Stimulated activated naive CD8-positive, alpha-beta T cell treated with anti-CD3 and anti-CD28 coated beads, Interleukin-15, amount 100 ng/mL, for 72 hours (primary cell): ENCODE measurements at regions not wholly inside any gene's neighbourhood (a gene's known extent, or its start where the extent isn't known, plus 50 kb on each side); places are given as distances from the start of the nearest gene placed in this dataset.

Experiments used
- ATAC-seq: fragments of 150-1000 bp; cut with Tn5 transposase; 2 replicates; pipeline ENCODE4 v1.10.0; 2021; ENCODE audit warnings: mild to moderate bottlenecking, moderate library complexity
- DNase-seq, 2 donors: peaks; one replicate each; pipeline ENCODE4 v3.0.0; 2021 to 2022
- H3K27ac Mint-ChIP-seq, 2 donors: one replicate each; pipeline ENCODE4 v1.8.0; 2022; ENCODE audit warnings: mild to moderate bottlenecking in 2 of 2, mixed read lengths in 2 of 2, moderate library complexity in 2 of 2
- H3K27me3 Mint-ChIP-seq: one replicate; pipeline ENCODE4 v1.8.0; 2022; ENCODE audit warnings: mixed read lengths
- H3K4me1 Mint-ChIP-seq: one replicate; pipeline ENCODE4 v1.8.0; 2022; ENCODE audit warnings: mild to moderate bottlenecking, mixed read lengths
- H3K4me3 Mint-ChIP-seq, 2 donors: one replicate each; pipeline ENCODE4 v1.8.0; 2022; ENCODE audit warnings: mild to moderate bottlenecking in 2 of 2, mixed read lengths in 2 of 2, moderate library complexity in 1 of 2
- H3K9me3 Mint-ChIP-seq, 2 donors: one replicate each; pipeline ENCODE4 v1.8.0; 2022; ENCODE audit warnings: mixed read lengths in 2 of 2

DNA sequence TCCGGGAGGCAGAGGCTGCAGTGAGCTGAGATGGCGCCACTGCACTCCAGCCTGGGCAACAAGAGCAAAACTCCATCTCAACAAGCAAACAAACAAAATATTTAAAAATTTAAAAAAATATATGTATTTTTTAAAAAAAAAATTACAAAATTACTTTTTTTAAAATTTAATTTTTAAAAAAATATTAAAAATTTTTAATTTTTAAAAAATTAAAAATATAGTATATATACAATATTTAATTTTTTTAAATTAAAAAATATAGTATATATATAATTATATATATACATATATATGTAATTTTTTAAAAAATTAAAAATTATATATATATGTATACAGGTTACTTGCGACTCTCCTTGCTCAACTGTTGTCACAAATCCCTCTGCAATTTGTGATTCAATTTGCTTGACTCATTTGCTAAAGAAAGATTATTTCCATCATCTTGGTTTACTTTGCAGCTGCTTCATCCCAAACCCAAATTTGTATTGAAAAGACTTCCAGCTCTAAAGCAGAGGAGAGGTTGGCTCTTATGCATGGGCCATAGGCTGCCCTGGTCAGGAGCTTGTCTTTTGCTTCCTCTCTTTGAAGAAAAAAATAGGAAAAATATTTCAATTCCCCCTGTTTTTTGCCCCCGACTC lies 247.4 kb upstream of the IRX3 start:
- Mint-ChIP-seq H3K4me3 (no peak overlapping the region), H3K27me3 (no peaks in the 10 kb centered on the region), H3K9me3 (peaks cover 5 to 8% of the 10 kb centered on the region in 2 donors), H3K27ac (no peak overlapping the region), H3K4me1 (no peaks in the 10 kb centered on the region)
- ATAC-seq (no peak), DNase-seq (no peak)

DNA sequence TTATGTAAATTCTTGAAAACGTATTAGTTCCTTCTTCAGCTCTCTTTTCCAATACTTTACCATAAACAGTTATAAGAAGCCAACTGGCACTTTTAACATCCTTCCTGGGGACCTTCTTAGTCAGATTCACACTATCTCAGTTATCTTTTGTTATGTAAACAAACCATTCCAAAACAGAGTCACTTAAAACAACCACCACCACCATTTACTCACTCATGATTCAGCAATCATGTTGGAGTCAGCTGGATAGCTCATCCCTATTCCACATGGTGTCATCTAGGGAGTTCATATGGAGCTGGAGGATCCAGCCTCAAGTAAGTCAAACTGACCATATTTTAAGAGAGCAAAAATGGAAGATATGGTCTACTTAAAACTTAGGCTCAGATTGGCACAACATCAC lies 240.3 kb upstream of the IRX3 start:
- no peak for DNase-seq
- no peak overlapping the region for H3K27ac Mint-ChIP-seq

GRCh38 chr16:54526087-54526486 lies 239.5 kb upstream of the IRX3 start:
- Mint-ChIP-seq H3K9me3 (peaks cover 10 to 15% of the 10 kb centered on the region in 2 donors), H3K27ac (no peak overlapping the region), H3K27me3 (peaks cover 25% of the 10 kb centered on the region), H3K4me3 (no peak overlapping the region), H3K4me1 (no peaks in the 10 kb centered on the region)
- ATAC-seq (no peak), DNase-seq (no peak)

More for the DNA sequence above, 240.3 kb upstream of the IRX3 start:
- H3K27me3 Mint-ChIP-seq: peaks cover 21% of the 10 kb centered on the region
- peaks cover 10 to 15% of the 10 kb centered on the region in 2 donors for H3K9me3 Mint-ChIP-seq
- no peak overlapping the region for H3K4me3 Mint-ChIP-seq
- no peak for ATAC-seq
- H3K4me1 Mint-ChIP-seq: no peaks in the 10 kb centered on the region

DNA sequence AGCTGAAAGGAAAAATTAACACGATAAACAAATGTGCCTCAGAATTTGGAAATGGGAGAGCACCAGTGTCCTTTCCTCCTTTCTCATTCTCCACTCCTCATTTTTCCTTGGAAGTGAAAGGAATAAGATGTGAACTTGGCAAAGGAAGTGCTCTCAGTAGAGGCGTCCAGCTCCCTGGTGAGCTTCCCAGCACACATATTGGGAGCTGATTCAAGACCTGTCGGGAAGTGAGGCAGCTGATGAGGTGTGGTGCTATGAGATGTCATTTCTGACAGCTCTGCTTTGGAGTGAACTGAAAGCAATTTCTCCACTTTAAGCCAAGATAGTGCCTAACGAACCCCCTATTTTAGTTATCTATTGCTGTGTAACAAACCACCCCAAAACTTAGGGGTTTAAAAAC lies 238.5 kb upstream of the IRX3 start:
- no peak overlapping the region for H3K27ac Mint-ChIP-seq
- no peak for DNase-seq
- H3K27me3 Mint-ChIP-seq: peaks cover 25% of the 10 kb centered on the region
- ATAC-seq: no peak
- no peak overlapping the region for H3K4me3 Mint-ChIP-seq
- peaks cover 10 to 15% of the 10 kb centered on the region in 2 donors for H3K9me3 Mint-ChIP-seq
- no peaks in the 10 kb centered on the region for H3K4me1 Mint-ChIP-seq

GRCh38 chr16:54522584-54522983 lies 236.0 kb upstream of the IRX3 start:
- H3K4me3 Mint-ChIP-seq: no peak overlapping the region
- H3K27me3 Mint-ChIP-seq: peaks cover 25% of the 10 kb centered on the region
- H3K9me3 Mint-ChIP-seq: peaks cover 13 to 29% of the 10 kb centered on the region in 2 donors
- ATAC-seq: no peak
- no peak overlapping the region for H3K27ac Mint-ChIP-seq
- DNase-seq: no peak
- no peaks in the 10 kb centered on the region for H3K4me1 Mint-ChIP-seq

- Mint-ChIP-seq H3K27ac (no peak overlapping the region), H3K9me3 (peaks cover 9 to 25% of the 10 kb centered on the region in 2 donors), H3K4me1 (no peaks in the 10 kb centered on the region), H3K27me3 (peaks cover 25% of the 10 kb centered on the region), H3K4me3 (no peak overlapping the region)
- ATAC-seq: no peak
- DNase-seq: no peak
These were observed 234.7 kb upstream of the IRX3 start for GRCh38 chr16:54521327-54521726.

DNA sequence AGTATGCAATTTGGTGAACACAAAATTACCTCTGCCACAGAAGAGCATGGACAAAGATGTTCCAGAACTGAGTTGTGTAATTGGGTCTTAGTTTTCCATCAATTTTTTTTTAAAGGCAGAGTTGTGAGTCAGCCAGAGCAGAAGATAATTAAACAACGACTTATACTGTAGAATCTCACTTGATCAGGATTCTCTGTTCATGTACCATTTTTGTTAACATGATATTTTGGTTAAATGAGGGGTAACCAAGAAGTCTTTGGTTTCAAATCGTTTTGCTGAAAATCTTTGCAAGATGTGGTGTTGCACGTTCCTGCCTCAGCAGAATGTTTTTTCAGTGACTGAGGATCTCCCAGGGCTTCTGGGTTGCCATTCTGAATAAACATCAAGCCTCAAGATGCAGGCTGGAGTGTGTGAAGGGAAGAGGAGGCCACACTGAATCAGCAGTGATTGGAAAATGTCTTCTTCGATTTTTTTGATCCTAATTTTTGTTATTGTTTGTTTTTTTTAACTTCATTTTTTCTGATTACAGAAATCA lies 232.6 kb upstream of the IRX3 start:
- no peak overlapping the region for H3K4me3 Mint-ChIP-seq
- peaks cover 11 to 29% of the 10 kb centered on the region in 2 donors for H3K9me3 Mint-ChIP-seq
- peaks cover 18% of the 10 kb centered on the region for H3K27me3 Mint-ChIP-seq
- no peaks in the 10 kb centered on the region for H3K4me1 Mint-ChIP-seq
- no peak overlapping the region for H3K27ac Mint-ChIP-seq
- ATAC-seq (no peak), DNase-seq (no peak)

DNA sequence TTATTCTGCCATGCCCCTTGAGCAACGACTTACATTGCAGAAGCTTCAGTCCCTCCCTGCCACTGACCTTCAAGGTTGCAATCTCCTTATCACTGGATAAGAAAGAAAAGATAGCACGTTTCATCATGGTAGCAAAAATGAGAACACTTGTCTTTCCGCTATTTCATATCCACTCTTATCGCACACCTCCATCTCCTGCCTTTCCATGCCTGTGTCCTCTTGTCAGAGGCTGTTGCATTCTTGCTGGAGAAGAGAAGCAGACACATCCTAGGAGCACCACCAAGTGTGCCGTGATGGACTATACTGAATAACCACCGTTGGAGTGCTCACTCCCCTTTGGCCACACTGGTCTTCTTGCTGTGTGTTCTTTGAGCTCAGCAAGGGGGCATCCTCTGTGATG lies 230.6 kb upstream of the IRX3 start:
- ATAC-seq: no peak
- no peak overlapping the region for H3K27ac Mint-ChIP-seq
- H3K27me3 Mint-ChIP-seq: peaks cover 7% of the 10 kb centered on the region
- H3K4me3 Mint-ChIP-seq: no peak overlapping the region
- no peaks in the 10 kb centered on the region for H3K4me1 Mint-ChIP-seq
- H3K9me3 Mint-ChIP-seq: peaks cover 11 to 29% of the 10 kb centered on the region in 2 donors
- no peak for DNase-seq

- Mint-ChIP-seq H3K27ac (no peak overlapping the region), H3K4me1 (no peaks in the 10 kb centered on the region), H3K9me3 (peaks cover 6 to 15% of the 10 kb centered on the region in 2 donors), H3K4me3 (no peak overlapping the region), H3K27me3 (no peaks in the 10 kb centered on the region)
- ATAC-seq: no peak
- no peak for DNase-seq
These were observed 225.9 kb upstream of the IRX3 start for GRCh38 chr16:54512467-54512995.

GRCh38 chr16:54511222-54511731 lies 224.7 kb upstream of the IRX3 start:
- no peak overlapping the region for H3K27ac Mint-ChIP-seq

DNA sequence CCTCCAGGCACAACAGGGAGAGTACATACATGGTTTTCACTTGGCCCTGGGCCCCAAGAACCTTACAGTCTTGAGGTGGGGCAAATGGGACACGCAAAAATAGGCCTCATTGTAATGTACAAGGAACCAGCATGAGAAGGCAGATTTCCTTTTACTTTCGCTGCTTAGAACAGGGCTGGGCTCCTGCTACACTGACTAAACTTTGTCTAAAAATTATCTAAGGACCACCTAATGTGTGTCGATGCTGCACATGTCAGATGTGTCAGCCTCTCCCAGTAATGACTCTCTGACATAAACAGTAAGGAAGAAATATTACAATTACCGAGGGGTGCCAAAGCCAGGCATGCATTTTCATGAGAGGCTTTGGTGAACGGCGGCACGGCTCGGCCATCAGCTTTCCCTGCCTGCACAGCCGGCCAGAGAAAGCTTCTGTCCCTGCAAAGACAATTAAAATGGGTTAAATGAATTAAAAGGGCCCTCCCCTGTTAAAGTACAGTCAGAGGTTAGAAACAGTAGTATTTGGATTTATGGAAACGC lies 224.2 kb upstream of the IRX3 start:
- Mint-ChIP-seq H3K9me3 (peaks cover 0 to 10% of the 10 kb centered on the region in 2 donors), H3K4me1 (no peaks in the 10 kb centered on the region), H3K27ac (no peak overlapping the region), H3K27me3 (peaks cover 14% of the 10 kb centered on the region), H3K4me3 (no peak overlapping the region)
- DNase-seq (no peak), ATAC-seq (no peak)

More at GRCh38 chr16:54511222-54511731, 224.7 kb upstream of the IRX3 start:
- DNase-seq (no peak), ATAC-seq (no peak)
- Mint-ChIP-seq H3K4me1 (no peaks in the 10 kb centered on the region), H3K27me3 (peaks cover 9% of the 10 kb centered on the region), H3K9me3 (peaks cover 1 to 11% of the 10 kb centered on the region in 2 donors), H3K4me3 (no peak overlapping the region)

DNA sequence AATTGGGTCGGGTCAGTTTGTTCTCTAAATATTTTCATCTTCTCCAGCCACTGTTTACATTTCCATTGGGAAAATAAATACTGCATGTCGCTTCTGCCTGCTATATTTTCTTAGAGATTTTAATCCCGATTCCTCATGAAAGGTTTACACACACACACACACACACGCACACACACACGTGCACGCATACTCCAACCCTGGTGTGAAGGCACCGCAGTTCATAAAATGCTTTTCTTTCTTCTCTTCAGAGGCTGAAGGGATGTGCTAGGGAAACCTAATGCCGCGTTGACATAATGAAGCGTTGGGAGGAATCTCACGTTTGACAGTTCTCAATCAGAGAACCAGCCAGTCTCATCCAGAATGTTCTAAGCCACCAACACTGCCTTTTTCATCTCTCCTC lies 222.9 kb upstream of the IRX3 start:
- Mint-ChIP-seq H3K4me3 (no peak overlapping the region), H3K27me3 (peaks cover 27% of the 10 kb centered on the region), H3K4me1 (no peaks in the 10 kb centered on the region), H3K9me3 (no peaks in the 10 kb centered on the region), H3K27ac (no peak overlapping the region)
- DNase-seq (no peak), ATAC-seq (no peak)

- ATAC-seq (no peak), DNase-seq (no peak)
- H3K9me3 Mint-ChIP-seq: no peaks in the 10 kb centered on the region
- H3K4me1 Mint-ChIP-seq: no peaks in the 10 kb centered on the region
- H3K4me3 Mint-ChIP-seq: no peak overlapping the region
- H3K27me3 Mint-ChIP-seq: peaks cover 34% of the 10 kb centered on the region
- H3K27ac Mint-ChIP-seq: no peak overlapping the region
These were observed 221.8 kb upstream of the IRX3 start for GRCh38 chr16:54508351-54508750.

DNA sequence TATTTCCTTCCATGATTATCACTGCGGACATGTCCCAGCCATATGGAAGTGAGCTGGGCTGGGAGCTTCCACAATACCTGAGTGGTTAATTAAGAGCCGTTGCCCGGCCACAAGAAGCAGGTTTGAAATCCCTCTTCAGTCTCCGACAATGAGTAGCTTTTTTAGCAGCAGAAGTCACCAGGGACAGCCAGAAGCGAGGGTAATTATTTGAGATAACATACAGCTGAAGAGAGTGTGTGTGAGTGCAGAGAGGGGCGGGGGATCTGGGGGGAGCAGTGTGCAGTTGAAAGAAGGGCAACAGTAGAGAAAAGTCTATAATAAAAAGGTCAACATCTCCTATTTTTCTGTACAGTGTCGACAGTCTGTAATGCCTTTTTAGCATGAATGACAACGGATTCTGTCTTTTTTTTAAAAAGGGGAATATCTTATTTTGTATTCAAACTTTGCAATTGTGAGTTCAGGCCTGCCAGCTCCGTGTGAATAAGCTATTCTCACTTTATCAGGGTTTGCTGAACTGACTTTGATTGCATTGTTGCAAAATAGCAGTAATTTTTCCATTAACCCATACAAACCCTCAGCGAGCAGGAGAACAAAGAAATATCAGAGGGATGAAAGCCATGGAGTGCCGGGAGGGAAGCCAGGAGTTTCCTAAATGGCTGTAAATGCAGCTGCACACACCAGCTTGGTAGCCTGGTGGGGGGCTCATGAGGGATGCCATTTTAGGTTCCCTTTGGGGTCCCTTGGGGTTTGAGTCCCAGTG lies 220.3 kb upstream of the IRX3 start:
- Mint-ChIP-seq H3K4me3 (no peak overlapping the region), H3K9me3 (no peaks in the 10 kb centered on the region), H3K27me3 (peaks cover 39% of the 10 kb centered on the region), H3K4me1 (no peaks in the 10 kb centered on the region), H3K27ac (no peak overlapping the region)
- ATAC-seq: no peak
- DNase-seq: no peak

DNA sequence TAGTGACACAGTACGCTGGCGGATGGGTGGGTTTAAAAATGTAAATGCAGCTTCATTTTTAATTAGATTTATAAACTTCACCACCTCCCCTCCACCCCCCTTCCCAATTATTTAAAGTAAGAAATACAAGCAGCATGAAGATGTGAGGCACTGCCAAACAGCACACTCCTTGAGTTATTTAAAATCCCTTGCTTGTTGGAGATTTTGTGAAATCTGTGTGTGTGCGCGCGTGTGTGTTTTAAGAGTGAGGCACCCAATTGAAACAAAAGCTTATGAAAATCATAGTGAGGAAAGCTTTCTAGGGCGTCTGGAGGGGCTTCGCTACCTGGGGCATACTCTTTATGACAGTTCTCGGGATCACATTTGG lies 219.6 kb upstream of the IRX3 start:
- Mint-ChIP-seq H3K27ac (no peak overlapping the region), H3K9me3 (no peaks in the 10 kb centered on the region), H3K4me1 (no peaks in the 10 kb centered on the region), H3K27me3 (peaks cover 40% of the 10 kb centered on the region), H3K4me3 (no peak overlapping the region)
- no peak for DNase-seq
- no peak for ATAC-seq
